Fibroblast of mammary gland (primary cell): ENCODE measurements at regions not wholly inside any gene's neighbourhood (a gene's known extent, or its start where the extent isn't known, plus 50 kb on each side); places are given as distances from the start of the nearest gene placed in this dataset.
"Not testable (repeated sequence)": the region's sequence is repeated elsewhere in the genome, so short reads cannot be mapped to it uniquely, and the experiment has no call there.

ENCODE experiments used
- DNase-seq: peaks from one replicate; pipeline ENCODE4 v3.0.0-alpha.2; 2010; ENCODE audit warnings: low read depth
- H3K4me3 ChIP-seq: 2 replicates; pipeline ENCODE4 v1.5.1; 2011; ENCODE audit warnings: low read depth, mild to moderate bottlenecking, low read length, moderate library complexity; ENCODE audit not compliant: control insufficient read depth
- TF ChIP-seq, protein P1 (sequence below): conservative IDR thresholded peaks from 2 replicates; pipeline ENCODE4 v1.5.1; 2011; ENCODE audit warnings: low read depth, low read length, inconsistent platforms; ENCODE audit not compliant: control insufficient read depth, insufficient read depth

DNA sequence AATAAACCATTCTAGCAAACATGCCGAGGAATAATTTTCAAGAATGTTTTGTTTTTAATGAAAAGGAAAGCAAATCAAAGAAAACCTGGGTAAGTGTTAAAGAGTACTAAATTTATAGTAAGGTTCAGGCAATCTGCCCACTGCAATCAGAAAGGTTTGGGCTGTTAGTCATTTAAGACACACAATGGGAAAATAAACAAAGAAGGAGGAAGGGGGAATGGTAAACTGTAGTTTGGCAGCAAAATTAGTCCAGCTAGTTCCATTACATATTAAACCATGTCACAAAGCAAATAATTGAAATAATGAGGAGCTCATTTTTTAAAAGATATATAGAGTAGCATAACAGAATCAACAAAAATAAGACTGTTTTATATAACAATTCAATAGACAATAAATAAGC, 87.5 kb upstream of the COPS8 start:
- no peak overlapping the region for H3K4me3 ChIP-seq
- TF ChIP-seq, protein P1, sequence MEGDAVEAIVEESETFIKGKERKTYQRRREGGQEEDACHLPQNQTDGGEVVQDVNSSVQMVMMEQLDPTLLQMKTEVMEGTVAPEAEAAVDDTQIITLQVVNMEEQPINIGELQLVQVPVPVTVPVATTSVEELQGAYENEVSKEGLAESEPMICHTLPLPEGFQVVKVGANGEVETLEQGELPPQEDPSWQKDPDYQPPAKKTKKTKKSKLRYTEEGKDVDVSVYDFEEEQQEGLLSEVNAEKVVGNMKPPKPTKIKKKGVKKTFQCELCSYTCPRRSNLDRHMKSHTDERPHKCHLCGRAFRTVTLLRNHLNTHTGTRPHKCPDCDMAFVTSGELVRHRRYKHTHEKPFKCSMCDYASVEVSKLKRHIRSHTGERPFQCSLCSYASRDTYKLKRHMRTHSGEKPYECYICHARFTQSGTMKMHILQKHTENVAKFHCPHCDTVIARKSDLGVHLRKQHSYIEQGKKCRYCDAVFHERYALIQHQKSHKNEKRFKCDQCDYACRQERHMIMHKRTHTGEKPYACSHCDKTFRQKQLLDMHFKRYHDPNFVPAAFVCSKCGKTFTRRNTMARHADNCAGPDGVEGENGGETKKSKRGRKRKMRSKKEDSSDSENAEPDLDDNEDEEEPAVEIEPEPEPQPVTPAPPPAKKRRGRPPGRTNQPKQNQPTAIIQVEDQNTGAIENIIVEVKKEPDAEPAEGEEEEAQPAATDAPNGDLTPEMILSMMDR: no peak
- peak; percentile 20 for DNase-seq

- H3K4me3 ChIP-seq: no peak overlapping the region
- TF ChIP-seq, protein P1: no peak
- DNase-seq: peak; percentile 28
Measured at GRCh38 chr2:236998758-236999157, 86.9 kb upstream of the COPS8 start.

- TF ChIP-seq, protein P1: no peak
- no peak overlapping the region for H3K4me3 ChIP-seq
- no peak for DNase-seq
Measured at GRCh38 chr2:237000481-237000880, 85.2 kb upstream of the COPS8 start.

DNA sequence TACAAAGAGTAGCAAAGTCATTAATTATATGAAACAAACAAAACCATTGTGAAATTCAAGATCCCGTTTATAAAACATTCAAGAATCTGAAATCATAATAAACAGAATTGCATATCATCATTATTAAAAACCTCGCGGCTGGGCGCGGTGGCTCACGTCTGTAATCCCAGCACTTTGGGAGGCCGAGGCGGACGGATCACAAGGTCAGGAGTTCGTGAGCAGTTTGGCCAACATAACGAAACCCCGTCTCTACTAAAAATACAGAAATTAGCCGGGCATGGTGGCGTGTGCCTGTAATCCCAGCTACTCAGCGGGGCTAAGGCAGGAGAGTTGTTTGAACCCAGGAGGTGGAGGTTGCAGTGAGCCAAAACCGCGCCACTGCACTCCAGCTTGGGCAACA, 80.3 kb upstream of the COPS8 start:
- not testable (repeated sequence) for H3K4me3 ChIP-seq, DNase-seq

DNA sequence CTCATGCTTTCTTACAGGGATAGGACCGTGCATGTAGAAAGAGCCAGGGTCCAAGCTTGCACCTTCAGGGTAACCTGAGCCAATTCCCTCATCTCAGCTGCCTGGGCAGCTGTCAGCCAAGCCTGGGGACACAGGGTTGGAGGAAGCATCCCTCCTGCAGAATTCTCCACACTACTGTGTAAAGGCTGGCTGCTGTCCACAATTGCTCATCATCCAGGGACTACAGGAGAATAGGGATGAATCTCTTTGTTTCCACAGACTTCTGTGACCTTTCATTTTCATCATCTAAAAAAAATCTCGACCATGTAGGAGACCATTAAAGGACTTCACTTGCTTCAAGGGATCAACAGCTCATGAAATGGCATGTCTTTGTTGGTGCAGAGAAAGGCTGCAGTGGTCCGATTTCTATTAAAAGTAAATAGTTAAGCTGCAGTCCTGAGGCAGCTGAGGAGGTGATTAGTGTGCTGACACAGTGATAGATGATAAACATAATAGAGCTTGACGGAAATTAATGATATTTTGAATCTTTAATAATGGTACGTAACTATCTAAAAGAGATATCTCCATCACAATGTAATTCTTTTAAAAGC, 74.4 kb upstream of the COPS8 start:
- no peak overlapping the region for H3K4me3 ChIP-seq
- TF ChIP-seq, protein P1: no peak
- DNase-seq: peak; percentile 14

GRCh38 chr2:237012004-237012403, 73.7 kb upstream of the COPS8 start:
- TF ChIP-seq, protein P1: no peak
- DNase-seq: no peak
- no peak overlapping the region for H3K4me3 ChIP-seq

- H3K4me3 ChIP-seq: no peak overlapping the region
- TF ChIP-seq, protein P1: no peak
Measured at GRCh38 chr2:237012577-237013267, 73.0 kb upstream of the COPS8 start.

More at GRCh38 chr2:237012577-237013267, 73.0 kb upstream of the COPS8 start:
- no peak for DNase-seq
